ENCODE measurements at regions not wholly inside any gene's neighbourhood (a gene's known extent, or its start where the extent isn't known, plus 50 kb on each side); places are given as distances from the start of the nearest gene placed in this dataset.
"Not testable (repeated sequence)": the region's sequence is repeated elsewhere in the genome, so short reads cannot be mapped to it uniquely, and the experiment has no call there.

- not testable (repeated sequence) for DNase-seq
These were observed 114.7 kb upstream of the ZBTB40 start for GRCh38 chr1:22336696-22337545.

GRCh38 chr1:22338071-22338765, 113.4 kb upstream of the ZBTB40 start:
- no peak for DNase-seq

DNA sequence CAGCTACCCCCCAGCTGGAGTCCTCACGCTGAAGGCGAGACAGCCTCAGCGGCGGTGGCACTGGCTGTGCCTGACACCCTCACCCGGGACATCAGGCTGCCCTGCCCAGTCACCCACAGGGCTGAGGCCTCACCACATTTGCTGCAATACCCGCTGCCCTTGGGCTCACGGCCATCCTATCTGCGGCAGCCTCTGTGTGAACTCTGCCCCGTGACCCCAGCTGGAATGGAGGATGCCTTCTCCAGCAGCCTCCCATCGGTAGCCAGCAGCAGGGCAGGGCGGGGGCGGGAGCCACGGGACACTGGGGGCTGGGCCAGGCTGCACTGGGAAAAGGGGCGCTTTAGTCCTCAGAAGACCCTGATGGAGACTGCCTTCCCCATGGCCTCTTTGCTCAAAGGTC, 112.4 kb upstream of the ZBTB40 start:
- DNase-seq = no peak

GRCh38 chr1:22340066-22340465, 111.6 kb upstream of the ZBTB40 start:
- no peak for DNase-seq

GRCh38 chr1:22340873-22341272, 110.8 kb upstream of the ZBTB40 start:
- DNase-seq = no peak

- no peak for DNase-seq
These were observed 109.7 kb upstream of the ZBTB40 start for GRCh38 chr1:22341791-22342605.

GRCh38 chr1:22342734-22343191, 108.9 kb upstream of the ZBTB40 start:
- DNase-seq = no peak

- no peak for DNase-seq
These were observed 108.0 kb upstream of the ZBTB40 start for GRCh38 chr1:22343456-22344328.

DNA sequence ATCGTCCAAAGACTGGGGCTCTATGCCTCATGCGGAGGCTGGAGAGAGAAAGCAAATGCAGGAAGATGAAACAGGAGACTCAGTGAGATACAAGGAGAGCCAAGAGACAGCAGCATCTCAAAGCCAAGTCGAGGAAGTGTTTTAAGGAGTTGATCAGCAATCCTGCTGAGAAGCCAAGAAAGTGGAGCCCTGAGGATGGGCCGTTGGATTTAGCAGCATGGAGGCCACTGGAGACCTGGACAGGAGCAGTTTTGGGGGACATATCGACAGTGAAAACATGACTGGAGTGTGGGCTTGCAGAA, 107.4 kb upstream of the ZBTB40 start:
- DNase-seq = no peak

GRCh38 chr1:22344851-22345560, 106.6 kb upstream of the ZBTB40 start:
- DNase-seq = no peak

GRCh38 chr1:22347854-22348760, 103.5 kb upstream of the ZBTB40 start:
- no peak for DNase-seq

DNA sequence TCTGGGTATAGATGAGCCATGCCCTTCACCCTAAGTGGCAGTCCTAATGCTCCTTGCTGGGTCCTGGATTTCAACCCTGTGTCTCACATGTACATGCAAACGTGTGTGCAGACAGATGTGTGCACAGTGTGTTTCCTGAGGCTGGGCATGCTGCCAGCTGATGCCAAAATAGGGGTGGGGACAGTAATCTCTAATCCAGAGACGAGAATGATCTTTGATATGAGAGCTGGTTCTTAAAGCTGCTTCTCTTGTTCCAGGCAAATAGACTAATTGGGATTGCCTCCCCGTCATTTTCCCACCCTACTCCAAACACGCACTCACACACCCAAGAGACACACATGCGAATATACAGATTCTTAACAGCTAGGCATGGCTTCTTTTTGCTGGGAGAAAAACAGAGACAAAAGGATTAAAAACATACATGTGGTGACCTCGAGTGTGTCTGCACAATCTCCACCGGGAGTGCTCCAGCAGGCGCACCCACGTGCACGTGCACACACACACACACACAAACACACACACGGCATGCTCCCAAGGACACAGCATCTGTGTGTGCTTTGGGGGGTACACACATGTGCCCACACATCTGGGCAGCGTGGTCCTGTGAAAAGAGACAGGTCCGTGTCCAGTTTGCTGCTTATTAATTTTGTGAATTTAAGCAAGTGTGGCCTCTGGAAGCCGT, 102.1 kb upstream of the ZBTB40 start:
- DNase-seq = no peak

GRCh38 chr1:22350171-22350923, 101.3 kb upstream of the ZBTB40 start:
- DNase-seq = no peak

GRCh38 chr1:22350924-22351767, 100.5 kb upstream of the ZBTB40 start:
- no peak for DNase-seq

DNA sequence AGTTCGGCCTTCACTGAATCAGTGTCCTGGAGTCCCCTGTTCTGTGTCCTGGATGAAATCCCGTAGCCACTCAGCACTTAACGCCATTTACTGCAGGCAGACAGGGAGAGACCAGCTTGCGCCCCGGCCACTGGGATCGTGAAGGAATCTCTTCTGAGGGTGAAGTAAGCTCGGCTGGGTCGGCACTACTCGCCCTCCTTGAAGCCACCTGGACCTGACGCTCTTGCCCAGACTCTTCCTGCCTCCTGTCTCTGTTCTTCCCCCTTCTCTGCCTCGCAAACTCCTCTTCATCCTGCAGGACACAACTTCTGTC, 99.9 kb upstream of the ZBTB40 start:
- DNase-seq = no peak

DNA sequence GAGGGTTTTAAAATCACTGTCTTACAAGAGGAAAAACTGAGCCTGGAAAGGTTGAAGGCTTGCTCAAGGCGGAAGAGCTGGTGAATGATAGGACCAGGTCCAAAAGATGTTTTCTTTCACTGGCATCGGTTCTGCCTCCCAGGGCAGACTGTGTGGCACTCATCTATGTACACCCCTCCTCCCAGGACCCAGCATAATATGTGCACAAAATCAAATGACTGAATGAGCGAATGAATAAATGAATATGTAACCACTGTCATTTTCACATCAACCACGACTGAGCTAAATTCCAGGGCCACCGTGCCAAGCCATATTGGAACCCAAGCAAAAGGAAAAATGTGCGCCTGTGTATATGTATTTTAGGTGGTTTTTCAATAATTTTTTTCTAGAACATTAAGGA, 99.3 kb upstream of the ZBTB40 start:
- DNase-seq = no peak

DNA sequence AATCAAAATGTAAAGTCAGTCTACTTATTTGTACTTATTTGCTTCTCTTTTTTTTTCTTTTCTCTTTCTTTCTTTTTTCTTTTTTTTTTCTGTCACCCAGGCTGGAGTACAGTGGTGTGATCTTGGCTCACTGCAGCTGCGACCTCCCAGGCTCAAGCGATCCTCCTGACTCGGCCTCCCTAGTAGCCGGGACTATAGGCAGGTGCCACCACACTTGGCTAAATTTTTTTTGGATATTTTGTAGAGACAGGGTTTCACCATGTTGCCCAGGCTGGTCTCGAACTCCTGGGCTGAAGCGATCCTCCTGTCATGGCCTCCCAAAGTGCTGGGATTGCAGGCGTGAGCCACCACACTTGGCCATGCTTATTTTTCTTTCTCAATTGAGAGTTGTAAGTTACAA, 98.8 kb upstream of the ZBTB40 start:
- no peak for DNase-seq

DNA sequence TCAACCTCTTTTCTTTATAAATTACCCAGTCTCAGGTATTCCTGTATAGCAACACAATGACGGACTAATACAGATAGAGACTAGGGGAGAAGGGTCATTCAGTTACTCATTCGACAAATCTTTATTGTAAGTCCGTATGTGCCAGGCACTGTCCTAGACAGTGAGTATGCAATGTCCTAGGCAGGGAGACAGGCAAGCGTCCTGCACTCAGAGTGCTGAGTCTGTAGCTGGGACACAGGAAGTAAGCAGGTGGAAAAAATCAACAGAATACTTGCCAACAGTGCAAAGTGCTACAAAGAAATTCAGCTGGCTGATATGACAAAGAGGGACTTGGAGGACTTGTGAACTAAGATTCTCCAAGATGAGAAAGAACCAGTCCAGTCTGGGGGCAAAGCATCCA, 92.2 kb upstream of the ZBTB40 start:
- no peak for DNase-seq

Measured in NCI-H2107 (cell line).